ENCODE measurements at regions not wholly inside any gene's neighbourhood (a gene's known extent, or its start where the extent isn't known, plus 50 kb on each side); places are given as distances from the start of the nearest gene placed in this dataset.
"Not testable (repeated sequence)": the region's sequence is repeated elsewhere in the genome, so short reads cannot be mapped to it uniquely, and the experiment has no call there.

DNA sequence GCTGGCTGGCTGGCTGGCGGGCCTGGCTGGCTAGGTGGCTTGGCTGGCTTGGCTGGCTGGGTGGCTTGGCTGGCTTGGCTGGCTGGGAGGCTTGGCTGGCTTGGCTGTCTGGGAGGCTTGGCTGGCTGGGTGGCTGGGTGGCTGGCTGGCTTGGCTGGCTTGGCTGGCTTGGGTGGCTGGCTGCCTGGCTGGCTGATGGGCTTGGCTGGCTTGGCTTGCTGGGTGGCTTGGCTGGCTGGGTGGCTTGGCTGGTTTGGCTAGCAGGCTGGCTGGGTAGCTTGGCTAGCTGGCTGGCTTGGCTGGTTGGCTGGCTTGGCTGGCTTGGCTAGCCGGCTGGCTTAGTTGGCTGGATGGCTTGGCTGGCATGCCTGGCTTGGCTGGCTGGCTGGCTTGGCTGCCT, 2834.1 kb downstream of the RPIA start:
- not testable (repeated sequence) for DNase-seq

DNA sequence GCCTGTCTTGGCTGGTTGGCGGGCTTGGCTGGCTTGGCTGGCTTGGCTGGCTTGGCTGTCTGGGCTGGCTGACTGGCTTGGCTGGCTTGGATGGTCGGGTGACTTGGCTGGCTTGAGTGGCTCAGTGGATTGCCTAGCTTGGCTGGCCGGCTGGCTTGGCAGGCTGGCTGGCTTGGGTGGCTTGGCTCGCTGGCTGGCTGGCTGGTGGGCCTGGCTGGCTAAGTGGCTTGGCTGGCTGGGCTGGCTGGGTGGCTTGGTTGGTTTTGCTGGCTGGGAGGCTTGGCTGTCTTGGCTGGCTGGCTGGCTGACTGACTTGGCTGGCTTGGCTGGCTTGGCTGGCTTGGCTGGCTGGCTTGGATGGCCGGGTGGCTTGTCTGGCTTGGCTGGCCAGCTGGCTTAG, 2834.6 kb downstream of the RPIA start:
- DNase-seq, result not testable (repeated sequence)

DNA sequence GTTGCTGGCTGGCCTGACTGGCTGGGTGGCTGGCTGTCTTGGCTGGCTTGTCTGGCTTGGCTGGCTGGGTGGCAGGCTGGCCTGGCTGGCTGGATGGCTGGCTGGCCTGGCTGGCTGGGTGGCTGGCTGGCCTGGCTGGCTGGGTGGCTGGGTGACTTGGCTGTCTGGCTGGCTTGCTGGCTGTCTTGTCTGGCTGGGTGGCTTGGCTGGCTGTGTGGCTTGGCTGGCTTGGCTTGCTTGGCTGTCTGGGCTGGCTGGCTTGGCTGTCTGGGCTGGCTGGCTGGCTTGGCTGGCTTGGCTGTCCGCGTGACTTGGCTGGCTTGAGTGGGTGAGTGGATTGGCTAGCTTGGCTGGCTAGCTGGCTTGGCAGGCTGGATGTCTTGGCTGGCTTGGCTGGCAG, 2835.6 kb downstream of the RPIA start:
- DNase-seq, result not testable (repeated sequence)

DNA sequence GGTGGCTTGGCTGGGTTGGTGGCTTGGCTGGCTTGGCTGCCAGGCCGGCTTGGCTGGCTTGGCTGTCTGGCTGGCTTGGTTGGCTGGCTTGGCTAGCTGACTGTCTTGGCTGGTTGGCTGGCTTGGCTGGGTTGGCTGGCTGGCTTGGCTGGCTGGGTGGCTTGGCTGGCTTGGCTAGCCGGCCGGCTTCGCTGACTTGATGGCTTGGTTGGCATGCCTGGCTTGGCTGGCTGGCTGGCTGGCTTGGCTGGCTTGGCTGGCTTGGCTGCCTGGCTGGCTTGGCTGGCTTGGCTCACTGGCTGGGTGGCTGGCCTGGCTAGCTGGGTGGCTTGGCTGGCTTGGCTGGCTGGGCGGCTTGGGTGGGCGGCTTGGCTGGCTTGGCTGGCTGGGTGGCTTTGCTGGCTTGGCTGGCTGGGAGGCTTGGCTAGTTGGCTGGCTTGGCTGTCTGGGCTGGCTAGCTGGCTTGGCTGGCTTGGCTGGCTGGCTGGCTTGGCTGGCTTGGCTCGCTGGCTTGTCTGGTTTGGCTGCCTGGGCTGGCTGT, 2836.1 kb downstream of the RPIA start:
- DNase-seq, result not testable (repeated sequence)

DNA sequence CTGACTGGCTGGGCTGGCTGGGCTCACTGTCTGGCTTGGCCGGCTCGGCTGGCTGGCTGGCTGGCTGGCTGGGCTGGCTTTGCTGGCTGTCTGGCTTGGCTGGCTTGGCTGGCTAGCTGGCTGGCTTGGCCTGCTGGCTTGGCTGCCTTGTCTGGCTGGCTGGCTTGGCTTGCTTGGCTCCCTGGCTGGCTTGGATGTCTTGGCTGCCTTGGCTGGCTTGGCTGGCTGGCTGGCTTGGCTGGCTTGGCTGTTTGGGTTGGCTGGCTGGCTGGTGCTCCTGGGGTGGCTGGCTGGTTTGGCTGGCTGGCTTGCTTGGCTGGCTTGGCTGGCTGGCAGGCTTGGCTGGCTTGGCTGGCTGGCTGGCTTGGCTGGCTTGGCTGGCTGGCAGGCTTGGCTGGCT, 2836.9 kb downstream of the RPIA start:
- DNase-seq, result not testable (repeated sequence)

DNA sequence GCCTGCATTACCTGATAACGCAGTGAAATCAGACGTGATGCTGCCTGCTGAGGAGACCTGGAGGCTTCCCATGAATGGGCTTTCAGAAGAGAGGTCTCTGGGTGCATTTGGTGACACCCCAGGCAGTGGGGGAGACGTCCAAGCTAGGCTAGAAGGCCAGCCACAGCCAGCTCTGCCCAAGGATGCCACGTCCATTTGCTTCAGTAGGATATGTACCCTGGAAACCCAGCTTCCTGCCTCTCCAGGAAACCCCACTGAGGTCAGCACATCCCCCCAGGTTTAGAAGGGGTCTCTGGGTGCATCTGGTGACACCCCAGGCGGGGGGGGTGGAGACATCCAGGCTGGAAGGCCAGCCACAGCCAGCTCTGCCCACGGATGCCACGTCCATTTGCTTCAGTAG, 2844.6 kb downstream of the RPIA start:
- not testable (repeated sequence) for DNase-seq

DNA sequence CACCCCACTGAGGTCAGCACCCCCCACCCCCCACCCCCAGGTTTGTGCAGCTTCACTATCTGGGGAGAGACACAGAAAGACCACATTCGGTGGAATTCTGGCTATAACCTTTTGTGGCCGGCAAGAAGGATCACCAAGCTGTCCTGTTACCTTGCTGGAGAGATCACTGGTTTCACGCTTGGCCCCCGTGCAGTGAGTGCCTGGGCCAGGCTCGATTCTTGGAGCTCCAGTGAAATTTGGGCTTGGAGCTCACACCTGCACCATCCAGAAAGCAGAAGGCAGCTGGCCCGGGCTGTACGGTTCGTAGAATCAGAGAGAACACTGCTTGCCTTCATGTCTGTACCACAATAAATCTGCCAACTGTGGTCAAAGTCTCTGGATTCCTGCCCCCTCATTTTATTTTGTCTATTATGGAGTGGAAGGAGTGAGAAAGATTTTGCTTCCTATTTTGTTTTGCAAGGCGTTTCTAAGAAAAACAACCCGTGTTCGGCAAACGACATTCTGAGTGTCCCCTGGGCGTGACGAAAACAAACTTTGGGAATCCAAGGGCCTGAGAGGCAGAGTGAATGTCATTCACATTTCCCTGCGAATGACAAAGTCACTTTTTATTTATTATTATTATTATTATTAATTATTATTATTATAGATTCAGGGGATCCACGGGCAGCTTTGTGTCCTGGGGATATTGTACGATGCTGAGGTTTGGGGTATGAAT, 2845.2 kb downstream of the RPIA start:
- DNase-seq, result not testable (repeated sequence)

DNA sequence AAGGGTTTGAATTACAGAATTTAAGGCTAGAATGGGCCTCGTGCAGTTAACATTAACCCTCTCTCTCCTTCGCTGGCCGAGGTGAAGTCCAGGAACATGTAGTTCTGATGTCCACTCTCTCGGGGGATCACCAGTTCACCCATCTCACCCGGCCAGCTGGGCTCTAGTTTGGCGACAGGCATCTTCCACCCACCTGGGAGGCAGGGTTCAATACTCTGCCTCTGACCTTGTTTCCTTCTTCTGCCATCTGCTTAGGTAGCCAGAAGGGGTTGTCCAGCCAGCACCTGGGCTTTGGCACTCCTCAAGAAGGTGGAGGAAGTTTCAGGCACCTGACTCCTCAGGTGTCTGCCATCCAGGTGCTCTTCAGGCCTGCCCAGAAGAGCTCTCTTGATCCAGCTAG, 2857.8 kb downstream of the RPIA start:
- DNase-seq, result not testable (repeated sequence)

DNA sequence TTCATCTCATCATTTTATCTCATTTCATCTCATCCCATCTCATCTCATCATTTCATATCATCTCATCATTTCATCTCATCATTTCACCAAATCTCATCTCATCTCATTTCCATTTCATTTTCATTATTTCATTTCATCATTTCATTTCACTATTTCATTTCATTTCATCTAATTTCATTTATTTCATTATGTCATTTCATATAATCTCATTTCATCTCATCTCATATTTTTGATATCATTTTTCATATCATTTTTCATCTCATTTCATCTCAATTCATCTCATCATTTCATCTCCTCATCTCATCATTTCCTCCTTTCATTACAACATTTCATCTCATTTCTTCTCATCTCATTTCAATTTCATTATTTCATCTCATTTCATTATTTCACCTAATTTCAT, 2866.8 kb downstream of the RPIA start:
- DNase-seq, result not testable (repeated sequence)

DNA sequence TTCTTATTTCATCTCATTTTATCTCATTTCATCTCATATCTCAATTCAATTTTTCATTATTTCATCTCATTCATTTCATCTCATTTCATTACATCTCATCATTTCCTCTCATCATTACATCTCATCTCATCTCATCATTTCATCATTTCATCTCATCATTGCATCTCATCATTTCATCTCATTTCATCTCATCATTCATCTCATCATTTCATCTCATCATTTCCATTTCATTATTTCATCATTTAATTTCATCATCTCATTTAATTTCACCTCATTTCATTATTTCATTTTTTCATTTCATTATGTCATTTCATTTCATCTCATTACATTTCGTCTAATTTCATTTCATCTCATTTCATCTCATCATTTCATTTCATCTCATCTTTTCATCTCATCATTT, 2867.8 kb downstream of the RPIA start:
- not testable (repeated sequence) for DNase-seq

DNA sequence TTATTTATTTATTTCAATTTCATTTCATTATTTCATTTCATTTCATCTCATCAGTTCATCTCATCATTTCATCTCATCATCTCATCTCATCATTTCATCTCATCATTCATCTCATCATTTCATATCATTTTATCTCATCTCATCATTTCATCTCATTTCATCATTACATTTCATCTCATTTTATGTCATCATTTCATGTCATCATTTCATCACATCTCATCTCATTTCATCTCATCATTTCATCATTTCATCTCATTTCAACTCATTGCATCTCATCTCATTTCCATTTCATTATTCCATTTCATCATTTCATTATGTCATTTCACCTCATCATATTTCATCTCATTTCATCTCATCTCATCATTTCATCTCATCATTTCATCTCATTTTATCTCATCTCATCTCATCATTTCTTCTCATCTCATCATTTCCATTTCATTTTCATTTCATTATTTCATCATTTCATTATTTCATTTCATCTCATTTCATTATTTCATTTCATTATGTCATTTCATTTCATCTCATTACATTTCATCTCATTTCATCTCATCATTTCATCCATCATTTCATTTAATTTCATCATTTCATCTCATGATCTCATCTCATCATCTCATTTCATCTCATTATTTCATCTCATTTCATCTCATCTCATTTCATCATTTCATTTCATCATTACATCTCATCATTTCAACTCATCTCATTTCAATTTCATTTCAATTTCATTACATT, 2868.6 kb downstream of the RPIA start:
- not testable (repeated sequence) for DNase-seq

DNA sequence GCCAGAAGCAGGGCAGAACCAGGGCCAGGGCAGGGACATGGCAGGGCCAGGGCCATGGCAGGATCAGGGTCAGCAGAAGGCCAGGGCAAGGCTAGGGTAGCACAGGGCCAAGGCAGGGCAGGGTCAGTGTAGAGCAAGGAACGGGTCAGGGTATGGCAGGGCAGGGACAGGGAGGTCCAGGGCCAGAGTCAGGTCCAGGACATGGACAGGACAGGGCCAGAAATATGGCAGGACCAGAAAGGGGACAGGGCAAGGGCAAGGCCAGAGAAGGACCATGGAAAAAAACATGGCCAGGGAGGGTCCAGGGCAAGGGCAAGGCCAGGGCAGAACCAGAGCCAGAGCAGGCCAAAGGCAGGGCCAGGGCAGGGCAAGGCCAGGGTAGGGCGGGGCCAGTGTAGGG, 2870.7 kb downstream of the RPIA start:
- not testable (repeated sequence) for DNase-seq

DNA sequence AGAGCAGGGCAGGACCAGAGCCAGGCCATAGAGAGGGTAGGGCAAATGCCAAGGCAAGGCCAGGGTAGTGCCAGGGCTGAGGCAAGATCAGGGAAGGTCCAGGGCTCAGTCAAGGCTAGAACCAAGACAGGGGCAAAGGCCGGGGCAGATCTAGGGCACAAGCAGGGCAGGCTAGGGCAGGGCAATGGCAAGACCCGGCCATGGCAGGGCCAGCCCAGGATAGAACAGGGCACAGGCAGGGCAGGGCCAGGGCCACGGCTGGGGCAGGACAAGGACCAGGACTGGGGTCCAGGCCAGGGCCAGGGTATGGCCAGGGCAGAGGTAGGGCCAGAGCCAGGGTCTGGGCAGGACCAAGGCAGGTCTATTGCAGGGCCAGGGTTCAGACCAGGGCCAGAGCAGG, 2873.2 kb downstream of the RPIA start:
- not testable (repeated sequence) for DNase-seq

DNA sequence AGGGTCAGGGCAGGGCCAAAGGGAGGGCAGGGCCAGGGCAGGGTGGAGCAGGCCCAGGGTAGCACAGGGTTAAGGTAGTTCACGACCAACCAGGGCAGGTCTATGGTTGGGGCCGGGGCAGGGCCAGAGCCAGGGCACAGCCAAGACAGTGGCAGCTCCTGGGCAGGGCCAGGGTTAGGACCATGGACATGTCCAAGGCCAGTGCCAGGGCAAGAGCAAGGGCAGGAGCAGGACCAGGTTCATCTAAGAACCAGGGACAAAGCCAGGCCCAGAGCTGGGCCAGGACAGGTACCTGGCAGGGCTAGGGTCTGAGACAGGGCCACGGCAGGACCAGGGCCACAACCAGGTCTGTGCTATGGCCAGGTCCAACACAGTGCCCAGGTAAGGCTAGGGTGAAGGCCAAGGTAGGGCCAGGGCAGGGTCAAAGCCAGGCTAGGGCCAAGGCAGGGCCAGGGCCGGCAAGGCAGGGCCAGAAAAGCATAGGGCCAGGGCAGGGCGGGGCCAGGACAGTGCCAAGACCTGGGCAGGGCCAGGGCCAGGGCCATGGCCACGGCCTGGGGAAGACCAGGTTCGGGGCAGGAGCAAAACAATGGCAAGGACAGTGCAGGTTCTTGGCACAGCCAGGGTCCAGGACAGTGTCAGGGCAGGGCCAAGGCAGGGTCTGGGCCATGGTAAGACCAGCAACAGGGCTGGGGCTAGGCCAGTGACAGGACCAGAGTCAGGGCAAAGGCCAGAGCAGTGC, 2874.4 kb downstream of the RPIA start:
- DNase-seq, result not testable (repeated sequence)

DNA sequence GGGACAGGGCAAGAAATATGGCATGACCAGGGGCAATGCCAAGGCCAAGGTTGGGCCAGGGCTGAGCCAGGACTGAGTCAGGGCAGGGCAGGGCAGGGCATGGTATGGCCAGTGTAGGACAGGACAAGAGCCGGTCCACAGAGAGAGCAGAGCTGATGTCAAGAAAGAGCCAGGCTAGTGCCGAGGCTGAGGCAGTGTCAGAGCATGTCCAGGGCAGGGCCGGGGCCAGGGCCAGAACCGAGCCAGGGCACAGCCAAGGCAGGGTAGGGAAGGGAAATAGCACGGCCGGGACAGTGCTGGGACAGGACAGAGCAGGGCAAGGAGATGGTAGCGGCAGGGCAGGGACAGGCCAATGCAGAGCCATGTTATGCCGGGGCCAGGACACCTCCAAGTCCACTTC, 2875.1 kb downstream of the RPIA start:
- not testable (repeated sequence) for DNase-seq

DNA sequence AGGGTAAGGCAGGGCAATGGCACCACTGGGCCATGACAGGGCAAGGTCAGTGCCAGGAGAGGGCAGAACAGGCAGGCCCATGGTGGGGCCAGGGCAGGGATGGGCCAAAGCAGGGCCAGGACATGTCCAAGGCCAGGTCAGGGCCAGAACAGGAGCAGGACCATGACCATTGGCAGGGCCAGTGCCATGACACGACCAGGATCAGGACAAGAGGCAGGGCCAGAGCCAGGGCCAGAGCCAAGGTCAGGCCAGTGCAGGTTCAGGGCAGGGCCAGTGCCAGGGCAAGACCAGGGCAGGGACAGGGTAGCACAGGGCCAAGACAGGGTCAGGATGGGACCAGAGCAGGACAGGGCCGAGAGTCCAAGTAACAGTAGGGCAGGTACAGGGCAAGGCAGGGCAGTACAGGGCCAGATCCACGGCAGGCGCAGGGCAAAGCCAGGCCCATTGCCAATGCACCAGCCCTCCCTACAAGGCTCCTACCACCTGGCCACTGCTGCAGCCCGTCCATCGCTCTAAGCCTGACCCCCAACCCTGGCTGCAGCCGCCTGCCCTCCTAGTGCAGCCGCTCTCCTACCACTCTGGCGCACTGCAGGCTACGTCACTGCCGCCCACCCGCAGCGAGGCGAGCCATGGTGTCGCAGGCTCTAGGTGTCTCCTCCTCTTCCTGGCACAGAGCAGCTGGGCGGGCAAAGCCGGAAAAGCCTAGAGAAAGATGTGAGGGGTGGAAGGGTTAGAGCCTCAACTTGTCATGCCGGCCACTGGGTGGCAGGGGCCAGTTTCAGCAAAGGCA, 2876.3 kb downstream of the RPIA start:
- DNase-seq, result not testable (repeated sequence)

DNA sequence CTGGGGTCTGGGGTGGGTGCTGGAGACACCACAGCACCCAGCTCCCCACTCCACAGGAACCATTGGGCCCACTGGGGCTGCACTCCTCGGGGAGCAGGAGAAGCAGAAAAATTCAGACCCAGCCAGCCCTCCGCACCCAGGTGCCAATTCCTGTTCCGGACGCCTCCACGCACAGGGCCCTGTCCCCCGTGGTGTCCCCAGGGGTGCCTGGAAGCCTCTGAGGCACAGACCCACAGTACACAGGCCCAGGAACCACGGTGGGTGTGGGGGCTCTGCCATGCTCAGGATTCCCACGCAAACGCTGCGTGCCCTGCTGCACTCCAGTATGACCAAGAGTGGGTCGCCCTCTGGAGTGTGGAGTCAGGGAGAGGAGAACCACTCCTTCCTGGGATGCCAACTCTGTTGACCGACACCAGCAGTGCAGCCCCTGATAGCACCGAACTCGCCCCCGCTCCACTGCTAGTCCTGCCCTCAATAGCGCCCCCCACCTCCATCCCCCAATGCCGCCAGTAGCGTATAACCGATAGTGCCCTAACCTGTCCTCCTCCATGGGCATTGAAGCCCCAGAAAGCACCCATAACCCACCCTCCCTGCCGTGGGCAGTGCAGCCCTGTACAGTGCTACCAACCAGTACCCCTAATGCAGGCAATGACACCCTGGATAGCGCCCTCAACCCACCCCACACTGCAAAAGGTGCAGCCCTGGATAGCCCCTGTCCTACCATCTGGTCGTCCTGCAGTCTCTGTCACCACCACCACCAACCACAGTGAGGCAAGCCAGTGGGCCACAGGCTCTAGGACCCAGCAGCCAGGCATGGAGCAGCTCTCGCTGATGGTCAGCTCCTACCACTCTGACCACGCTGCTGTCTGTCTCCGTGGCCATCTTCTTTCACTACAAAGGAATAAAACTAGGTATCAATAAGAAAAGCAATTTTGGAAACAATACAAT, 2877.2 kb downstream of the RPIA start:
- not testable (repeated sequence) for DNase-seq

DNA sequence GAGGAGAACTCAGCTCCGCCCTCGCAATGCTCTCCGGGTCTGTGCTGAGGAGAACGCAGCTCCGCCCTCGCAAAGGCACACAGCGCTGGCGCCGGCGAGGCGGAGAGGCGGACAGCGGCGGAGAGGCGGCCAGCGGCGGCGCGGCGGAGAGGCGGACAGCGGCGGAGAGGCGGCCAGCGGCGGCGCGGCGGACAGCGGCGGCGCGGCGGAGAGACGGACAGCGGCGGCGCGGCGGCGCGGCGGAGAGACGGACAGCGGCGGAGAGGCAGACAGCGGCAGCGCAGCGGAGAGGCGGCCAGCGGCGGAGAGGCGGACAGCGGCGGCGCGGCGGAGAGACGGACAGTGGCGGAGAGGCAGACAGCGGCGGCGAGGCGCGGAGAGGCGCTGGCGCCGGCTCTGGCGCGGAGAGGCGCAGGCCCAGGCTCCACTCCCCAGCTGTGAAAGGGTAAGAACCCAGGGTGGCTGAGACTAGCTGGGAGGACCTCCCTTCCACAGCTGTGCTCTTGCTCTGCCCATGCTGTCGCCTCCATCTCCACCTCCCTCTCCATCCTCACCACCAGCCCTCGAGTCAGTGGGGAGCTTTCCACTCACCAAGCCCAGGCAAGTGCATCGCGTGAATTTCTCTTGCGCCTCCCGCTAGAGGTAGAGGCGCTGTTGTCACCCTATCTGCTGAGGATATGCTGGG, 2879.9 kb downstream of the RPIA start:
- not testable (repeated sequence) for DNase-seq

DNA sequence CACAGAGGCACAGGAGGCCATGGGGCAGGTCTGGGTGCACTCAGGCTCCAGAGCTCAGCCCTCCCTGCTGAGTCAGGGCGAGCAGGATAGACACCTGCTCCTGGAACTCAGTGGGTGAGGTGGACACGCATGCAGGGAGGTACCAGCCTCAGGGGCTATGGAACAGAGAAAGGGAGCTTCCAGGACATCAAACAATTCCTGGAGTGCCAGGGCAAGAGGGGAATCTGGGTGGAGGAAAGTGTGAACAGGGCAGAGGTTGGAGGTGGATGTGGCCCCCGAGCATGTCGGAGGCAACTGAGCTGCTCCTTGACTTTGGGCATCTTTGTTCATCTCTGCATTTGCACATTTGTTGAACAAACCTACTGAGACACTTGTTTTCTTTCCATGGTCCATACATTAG, 2881.5 kb downstream of the RPIA start:
- not testable (repeated sequence) for DNase-seq

DNA sequence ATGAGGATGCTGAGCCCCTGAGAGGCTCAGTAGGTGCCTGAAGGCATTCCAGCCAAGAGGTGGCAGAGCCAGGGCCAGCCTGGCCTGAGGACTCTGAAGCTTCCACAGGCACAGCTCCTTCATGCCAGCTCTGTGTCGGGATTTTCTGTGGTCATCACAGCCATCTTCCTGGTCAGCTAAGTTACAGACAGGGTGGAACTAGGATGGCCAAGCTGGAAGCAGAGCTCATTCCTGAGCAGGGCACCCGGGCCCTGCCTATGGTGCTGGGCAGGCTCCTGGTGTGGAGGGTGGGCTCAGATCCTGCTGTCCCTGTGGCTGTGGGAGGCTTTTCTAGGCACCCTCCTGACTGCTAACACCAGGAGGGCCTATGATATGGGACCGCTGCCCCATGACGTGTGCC, 2882.3 kb downstream of the RPIA start:
- DNase-seq, result not testable (repeated sequence)

DNA sequence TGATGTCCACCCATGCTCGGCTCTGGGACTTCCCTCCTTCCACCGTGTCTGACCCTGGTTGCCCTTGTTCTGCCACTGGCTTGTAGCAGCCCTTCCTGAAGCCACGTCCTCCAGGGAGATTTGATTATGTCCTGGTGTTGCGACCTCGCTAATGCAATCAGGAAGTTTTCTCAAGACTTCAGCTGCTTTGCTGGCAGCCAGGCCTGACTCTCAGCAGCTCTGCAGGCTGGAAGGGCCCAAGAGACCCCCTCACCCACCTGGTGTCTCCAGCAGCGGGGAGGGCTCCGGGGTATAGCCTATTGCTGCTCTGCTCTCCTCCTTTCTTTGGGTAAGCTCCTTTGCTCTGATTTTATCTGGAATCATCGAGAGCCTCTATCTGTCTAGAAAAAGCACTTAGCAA, 2882.8 kb downstream of the RPIA start:
- DNase-seq, result not testable (repeated sequence)
